ENCODE measurements at regions not wholly inside any gene's neighbourhood (a gene's known extent, or its start where the extent isn't known, plus 50 kb on each side); places are given as distances from the start of the nearest gene placed in this dataset.

DNA sequence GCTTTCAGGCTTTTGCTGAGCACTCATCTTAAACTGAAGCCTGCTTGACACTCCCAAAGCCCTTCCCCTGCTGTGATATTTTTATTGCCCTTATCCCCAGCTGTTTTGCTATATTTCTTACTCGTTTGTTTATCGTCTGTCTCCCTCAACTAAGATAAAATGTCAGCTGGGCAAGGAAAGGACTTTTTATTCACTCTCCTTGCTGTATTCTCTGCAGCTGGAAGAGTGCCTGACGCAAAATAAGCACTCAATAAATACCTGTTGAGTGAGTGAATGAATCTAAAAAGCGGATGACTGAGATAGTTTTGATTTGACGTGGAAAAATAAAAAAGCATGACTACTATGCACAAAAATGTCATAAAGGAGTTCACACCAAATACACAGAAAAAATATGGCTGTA is 84.8 kb upstream of the POMGNT2 start:
- no peak for TF ChIP-seq PATZ1 (CRISPR knock-in tag; IDR thresholded peaks at IDR 0.05; ENCODE audit: borderline replicate concordance)
- TF ChIP-seq OSR1 (CRISPR knock-in tag; IDR thresholded peaks at IDR 0.05): no peak
- TF ChIP-seq ZFP3 (CRISPR knock-in tag; IDR thresholded peaks at IDR 0.05): no peak
- TF ChIP-seq ZNF70 (CRISPR knock-in tag; IDR thresholded peaks at IDR 0.05): no peak
- TF ChIP-seq CSDC2 (CRISPR knock-in tag; IDR thresholded peaks at IDR 0.05): no peak
- TF ChIP-seq ISL1 (CRISPR knock-in tag; IDR thresholded peaks at IDR 0.05): no peak
- no peak for TF ChIP-seq PPARA (CRISPR knock-in tag; IDR thresholded peaks at IDR 0.05; ENCODE audit: borderline replicate concordance)
- no peak for TF ChIP-seq GLIS3 (CRISPR knock-in tag; IDR thresholded peaks at IDR 0.05)
- no peak for TF ChIP-seq RARB (CRISPR knock-in tag; IDR thresholded peaks at IDR 0.05)
- no peak for TF ChIP-seq ZC3H10 (CRISPR knock-in tag; IDR thresholded peaks at IDR 0.05)
